WTC11 (cell line): ENCODE measurements at regions not wholly inside any gene's neighbourhood (a gene's known extent, or its start where the extent isn't known, plus 50 kb on each side); places are given as distances from the start of the nearest gene placed in this dataset.

Experiments used
- ATAC-seq: fragments of 200-7000 bp; cut with Tn5 transposase; 2 replicates; pipeline ENCODE4 v1.10.0; 2021; ENCODE audit warnings: mild to moderate bottlenecking, moderate library complexity
- CTCF ChIA-PET: fragments of 300-600 bp; sonication (Branson Sonifier 250); formaldehyde crosslinking; loops from one replicate; lab custom pipeline; 2021; ENCODE audit warnings: antibody characterized with exemption; lab: Charles Lee
- POLR2A ChIA-PET: fragments of 350-600 bp; sonication (Branson Sonifier 250); formaldehyde crosslinking; loops from one replicate; lab custom pipeline; 2021; ENCODE audit warnings: antibody characterized with exemption; lab: Charles Lee
- DNase-seq: peaks from one replicate; pipeline ENCODE4 v3.0.0; 2021; ENCODE audit warnings: low spot score
- H3K27ac Mint-ChIP-seq: 2 replicates; pipeline ENCODE4 v1.8.0; 2021; ENCODE audit warnings: mixed read lengths
- H3K27me3 Mint-ChIP-seq: 2 replicates; pipeline ENCODE4 v1.8.0; 2021; ENCODE audit warnings: low read depth, mild to moderate bottlenecking, moderate library complexity, mixed read lengths
- H3K36me3 Mint-ChIP-seq: 2 replicates; pipeline ENCODE4 v1.8.0; 2021; ENCODE audit warnings: mixed read lengths
- H3K4me1 Mint-ChIP-seq: 2 replicates; pipeline ENCODE4 v1.8.0; 2022; ENCODE audit warnings: mixed read lengths
- H3K4me3 Mint-ChIP-seq: 2 replicates; pipeline ENCODE4 v1.8.0; 2021; ENCODE audit warnings: mild to moderate bottlenecking, moderate library complexity, mixed read lengths
- H3K9me3 Mint-ChIP-seq: 2 replicates; pipeline ENCODE4 v1.8.0; 2021; ENCODE audit warnings: mixed read lengths
- GABPB1 ChIP-seq: sonication (generic); formaldehyde crosslinking; IDR thresholded peaks from 2 replicates; pipeline ENCODE4 v1.8.1; 2023; ENCODE audit warnings: mild to moderate bottlenecking, missing genetic modification reagents
- GTF2I ChIP-seq: fragments of 250-450 bp; sonication (Bioruptor Pico); conservative IDR thresholded peaks from 2 replicates; pipeline ENCODE4 v1.4.0; 2021; ENCODE audit warnings: mild to moderate bottlenecking
- KAT7 ChIP-seq: sonication (generic); formaldehyde crosslinking; IDR thresholded peaks from 2 replicates; pipeline ENCODE4 v1.8.1; 2023; ENCODE audit warnings: missing genetic modification reagents, mild to moderate bottlenecking, borderline replicate concordance
- NFE2L1 ChIP-seq: sonication (generic); formaldehyde crosslinking; IDR thresholded peaks from 2 replicates; pipeline ENCODE4 v1.8.1; 2023; ENCODE audit warnings: missing genetic modification reagents
- OVOL2 ChIP-seq: fragments of 250-450 bp; sonication (Bioruptor Pico); IDR thresholded peaks from 2 replicates; pipeline ENCODE4 v1.9.0; 2021; ENCODE audit warnings: mild to moderate bottlenecking, borderline replicate concordance
- SOX15 ChIP-seq: fragments of 250-450 bp; sonication (Bioruptor Pico); IDR thresholded peaks from 2 replicates; pipeline ENCODE4 v1.9.0; 2021; ENCODE audit warnings: mild to moderate bottlenecking
- SP1 ChIP-seq: sonication (generic); formaldehyde crosslinking; conservative IDR thresholded peaks from 2 replicates; pipeline ENCODE4 v1.8.1; 2022; ENCODE audit warnings: missing genetic modification reagents
- TEAD1 ChIP-seq: sonication (generic); formaldehyde crosslinking; IDR thresholded peaks from 2 replicates; pipeline ENCODE4 v1.8.0; 2022; ENCODE audit warnings: mild to moderate bottlenecking, missing genetic modification reagents
- ZNF396 ChIP-seq: fragments of 250-450 bp; sonication (Bioruptor Pico); IDR thresholded peaks from 2 replicates; pipeline ENCODE4 v1.8.0; 2021; ENCODE audit warnings: mild to moderate bottlenecking, moderate library complexity, borderline replicate concordance
- TF ChIP-seq, protein P1 (sequence below): sonication (generic); formaldehyde crosslinking; IDR thresholded peaks from 2 replicates; pipeline ENCODE4 v1.8.1; 2023; ENCODE audit warnings: mild to moderate bottlenecking, missing genetic modification reagents
- TF ChIP-seq, protein P2 (sequence below): fragments of 250-450 bp; sonication (Bioruptor Pico); IDR thresholded peaks from 2 replicates; pipeline ENCODE4 v1.9.0; 2021; ENCODE audit warnings: mild to moderate bottlenecking
- TF ChIP-seq, protein P3 (sequence below): sonication (generic); formaldehyde crosslinking; IDR thresholded peaks from 2 replicates; pipeline ENCODE4 v1.8.1; 2023; ENCODE audit warnings: mild to moderate bottlenecking, missing genetic modification reagents, moderate library complexity
- TF ChIP-seq, protein P4 (sequence below): sonication (generic); formaldehyde crosslinking; IDR thresholded peaks from 2 replicates; pipeline ENCODE4 v1.8.0; 2022; ENCODE audit warnings: mild to moderate bottlenecking, missing genetic modification reagents
- TF ChIP-seq, protein P5 (sequence below): fragments of 250-450 bp; sonication (Bioruptor Pico); IDR thresholded peaks from 2 replicates; pipeline ENCODE4 v1.9.0; 2021; ENCODE audit warnings: mild to moderate bottlenecking, borderline replicate concordance
- TF ChIP-seq, protein P6 (sequence below): sonication (generic); formaldehyde crosslinking; IDR thresholded peaks from 2 replicates; pipeline ENCODE4 v1.8.1; 2023; ENCODE audit warnings: mild to moderate bottlenecking, moderate library complexity, missing genetic modification reagents
- TF ChIP-seq, protein P7 (sequence below): fragments of 200-600 bp; IDR thresholded peaks from 2 replicates; pipeline ENCODE4 v1.8.0; 2022; ENCODE audit warnings: antibody characterized with exemption
- TF ChIP-seq, protein P8 (sequence below): sonication (generic); formaldehyde crosslinking; IDR thresholded peaks from 2 replicates; pipeline ENCODE4 v1.8.0; 2023; ENCODE audit warnings: missing genetic modification reagents
- TF ChIP-seq, protein P9 (sequence below): sonication (generic); formaldehyde crosslinking; IDR thresholded peaks from 2 replicates; pipeline ENCODE4 v1.8.1; 2022; ENCODE audit warnings: mild to moderate bottlenecking, moderate library complexity, missing genetic modification reagents
- TF ChIP-seq, protein P10 (sequence below): fragments of 250-450 bp; sonication (Bioruptor Pico); IDR thresholded peaks from 2 replicates; pipeline ENCODE4 v1.8.0; 2021; ENCODE audit warnings: mild to moderate bottlenecking

DNA sequence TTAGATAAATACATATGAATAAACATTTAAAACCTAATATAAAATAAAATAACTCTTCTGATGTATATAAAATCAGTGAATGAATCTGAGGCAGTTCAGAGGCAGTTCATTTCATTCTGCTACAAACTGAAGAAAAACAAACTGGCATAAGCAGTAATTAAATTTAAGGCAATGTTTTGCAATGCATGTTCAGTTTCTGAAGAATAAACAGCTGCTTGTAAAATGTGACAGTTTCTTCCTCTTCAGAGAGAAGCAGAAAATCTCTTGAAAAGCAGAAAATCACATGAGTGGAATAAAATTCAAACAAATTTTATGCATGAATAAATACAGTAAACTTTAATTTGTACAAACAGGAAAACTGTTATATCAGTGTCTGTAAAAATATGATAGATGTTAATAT lies 643.7 kb downstream of the KCNT2 start (continued):
- TF ChIP-seq, protein P1, sequence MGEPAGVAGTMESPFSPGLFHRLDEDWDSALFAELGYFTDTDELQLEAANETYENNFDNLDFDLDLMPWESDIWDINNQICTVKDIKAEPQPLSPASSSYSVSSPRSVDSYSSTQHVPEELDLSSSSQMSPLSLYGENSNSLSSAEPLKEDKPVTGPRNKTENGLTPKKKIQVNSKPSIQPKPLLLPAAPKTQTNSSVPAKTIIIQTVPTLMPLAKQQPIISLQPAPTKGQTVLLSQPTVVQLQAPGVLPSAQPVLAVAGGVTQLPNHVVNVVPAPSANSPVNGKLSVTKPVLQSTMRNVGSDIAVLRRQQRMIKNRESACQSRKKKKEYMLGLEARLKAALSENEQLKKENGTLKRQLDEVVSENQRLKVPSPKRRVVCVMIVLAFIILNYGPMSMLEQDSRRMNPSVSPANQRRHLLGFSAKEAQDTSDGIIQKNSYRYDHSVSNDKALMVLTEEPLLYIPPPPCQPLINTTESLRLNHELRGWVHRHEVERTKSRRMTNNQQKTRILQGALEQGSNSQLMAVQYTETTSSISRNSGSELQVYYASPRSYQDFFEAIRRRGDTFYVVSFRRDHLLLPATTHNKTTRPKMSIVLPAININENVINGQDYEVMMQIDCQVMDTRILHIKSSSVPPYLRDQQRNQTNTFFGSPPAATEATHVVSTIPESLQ (CRISPR knock-in tag): no peak
- TF ChIP-seq KAT7 (CRISPR knock-in tag): no peak
- no peak for TF ChIP-seq SOX15
- TF ChIP-seq SP1 (CRISPR knock-in tag): no peak

DNA sequence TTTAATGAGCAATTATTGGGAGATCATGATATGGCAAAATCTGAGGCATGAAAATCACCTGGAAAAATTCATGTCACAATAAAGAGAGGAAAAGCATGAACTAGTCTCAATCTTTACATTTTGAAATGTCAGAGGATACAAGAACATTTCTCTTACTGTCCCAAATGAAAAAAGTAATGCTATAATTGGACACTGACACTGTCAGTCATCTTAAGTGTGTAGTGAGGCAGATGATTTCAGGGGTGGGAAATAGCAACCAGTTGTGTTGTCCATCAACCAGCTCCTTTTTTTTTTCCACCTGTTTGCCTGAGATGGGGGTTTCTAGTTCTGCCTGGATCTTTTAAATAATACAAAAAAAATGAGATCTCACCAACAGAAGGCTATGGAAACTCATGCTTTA lies 646.2 kb downstream of the KCNT2 start:
- peaks cover 11% of the 10 kb centered on the region for H3K4me1 Mint-ChIP-seq
- H3K9me3 Mint-ChIP-seq: peaks cover 6% of the 10 kb centered on the region
- H3K27ac Mint-ChIP-seq: no peak overlapping the region
- DNase-seq (no peak), ATAC-seq (no peak)
- H3K36me3 Mint-ChIP-seq: no peaks in the 10 kb centered on the region
- ChIA-PET POLR2A (no interaction called here), CTCF (no interaction called here)
- H3K27me3 Mint-ChIP-seq: no peaks in the 10 kb centered on the region
- no peak overlapping the region for H3K4me3 Mint-ChIP-seq
- TF ChIP-seq OVOL2 (CRISPR knock-in tag) (no peak), NFE2L1 (CRISPR knock-in tag) (no peak), TEAD1 (CRISPR knock-in tag) (no peak), GTF2I (CRISPR knock-in tag) (no peak), SP1 (CRISPR knock-in tag) (no peak), GABPB1 (CRISPR knock-in tag) (no peak), ZNF396 (CRISPR knock-in tag) (no peak)
- TF ChIP-seq, protein P2, sequence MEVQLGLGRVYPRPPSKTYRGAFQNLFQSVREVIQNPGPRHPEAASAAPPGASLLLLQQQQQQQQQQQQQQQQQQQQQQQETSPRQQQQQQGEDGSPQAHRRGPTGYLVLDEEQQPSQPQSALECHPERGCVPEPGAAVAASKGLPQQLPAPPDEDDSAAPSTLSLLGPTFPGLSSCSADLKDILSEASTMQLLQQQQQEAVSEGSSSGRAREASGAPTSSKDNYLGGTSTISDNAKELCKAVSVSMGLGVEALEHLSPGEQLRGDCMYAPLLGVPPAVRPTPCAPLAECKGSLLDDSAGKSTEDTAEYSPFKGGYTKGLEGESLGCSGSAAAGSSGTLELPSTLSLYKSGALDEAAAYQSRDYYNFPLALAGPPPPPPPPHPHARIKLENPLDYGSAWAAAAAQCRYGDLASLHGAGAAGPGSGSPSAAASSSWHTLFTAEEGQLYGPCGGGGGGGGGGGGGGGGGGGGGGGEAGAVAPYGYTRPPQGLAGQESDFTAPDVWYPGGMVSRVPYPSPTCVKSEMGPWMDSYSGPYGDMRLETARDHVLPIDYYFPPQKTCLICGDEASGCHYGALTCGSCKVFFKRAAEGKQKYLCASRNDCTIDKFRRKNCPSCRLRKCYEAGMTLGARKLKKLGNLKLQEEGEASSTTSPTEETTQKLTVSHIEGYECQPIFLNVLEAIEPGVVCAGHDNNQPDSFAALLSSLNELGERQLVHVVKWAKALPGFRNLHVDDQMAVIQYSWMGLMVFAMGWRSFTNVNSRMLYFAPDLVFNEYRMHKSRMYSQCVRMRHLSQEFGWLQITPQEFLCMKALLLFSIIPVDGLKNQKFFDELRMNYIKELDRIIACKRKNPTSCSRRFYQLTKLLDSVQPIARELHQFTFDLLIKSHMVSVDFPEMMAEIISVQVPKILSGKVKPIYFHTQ (CRISPR knock-in tag): no peak
- TF ChIP-seq, protein P3, sequence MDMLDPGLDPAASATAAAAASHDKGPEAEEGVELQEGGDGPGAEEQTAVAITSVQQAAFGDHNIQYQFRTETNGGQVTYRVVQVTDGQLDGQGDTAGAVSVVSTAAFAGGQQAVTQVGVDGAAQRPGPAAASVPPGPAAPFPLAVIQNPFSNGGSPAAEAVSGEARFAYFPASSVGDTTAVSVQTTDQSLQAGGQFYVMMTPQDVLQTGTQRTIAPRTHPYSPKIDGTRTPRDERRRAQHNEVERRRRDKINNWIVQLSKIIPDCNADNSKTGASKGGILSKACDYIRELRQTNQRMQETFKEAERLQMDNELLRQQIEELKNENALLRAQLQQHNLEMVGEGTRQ (CRISPR knock-in tag): no peak
- TF ChIP-seq, protein P4, sequence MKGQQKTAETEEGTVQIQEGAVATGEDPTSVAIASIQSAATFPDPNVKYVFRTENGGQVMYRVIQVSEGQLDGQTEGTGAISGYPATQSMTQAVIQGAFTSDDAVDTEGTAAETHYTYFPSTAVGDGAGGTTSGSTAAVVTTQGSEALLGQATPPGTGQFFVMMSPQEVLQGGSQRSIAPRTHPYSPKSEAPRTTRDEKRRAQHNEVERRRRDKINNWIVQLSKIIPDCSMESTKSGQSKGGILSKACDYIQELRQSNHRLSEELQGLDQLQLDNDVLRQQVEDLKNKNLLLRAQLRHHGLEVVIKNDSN (CRISPR knock-in tag): no peak
- TF ChIP-seq, protein P5, sequence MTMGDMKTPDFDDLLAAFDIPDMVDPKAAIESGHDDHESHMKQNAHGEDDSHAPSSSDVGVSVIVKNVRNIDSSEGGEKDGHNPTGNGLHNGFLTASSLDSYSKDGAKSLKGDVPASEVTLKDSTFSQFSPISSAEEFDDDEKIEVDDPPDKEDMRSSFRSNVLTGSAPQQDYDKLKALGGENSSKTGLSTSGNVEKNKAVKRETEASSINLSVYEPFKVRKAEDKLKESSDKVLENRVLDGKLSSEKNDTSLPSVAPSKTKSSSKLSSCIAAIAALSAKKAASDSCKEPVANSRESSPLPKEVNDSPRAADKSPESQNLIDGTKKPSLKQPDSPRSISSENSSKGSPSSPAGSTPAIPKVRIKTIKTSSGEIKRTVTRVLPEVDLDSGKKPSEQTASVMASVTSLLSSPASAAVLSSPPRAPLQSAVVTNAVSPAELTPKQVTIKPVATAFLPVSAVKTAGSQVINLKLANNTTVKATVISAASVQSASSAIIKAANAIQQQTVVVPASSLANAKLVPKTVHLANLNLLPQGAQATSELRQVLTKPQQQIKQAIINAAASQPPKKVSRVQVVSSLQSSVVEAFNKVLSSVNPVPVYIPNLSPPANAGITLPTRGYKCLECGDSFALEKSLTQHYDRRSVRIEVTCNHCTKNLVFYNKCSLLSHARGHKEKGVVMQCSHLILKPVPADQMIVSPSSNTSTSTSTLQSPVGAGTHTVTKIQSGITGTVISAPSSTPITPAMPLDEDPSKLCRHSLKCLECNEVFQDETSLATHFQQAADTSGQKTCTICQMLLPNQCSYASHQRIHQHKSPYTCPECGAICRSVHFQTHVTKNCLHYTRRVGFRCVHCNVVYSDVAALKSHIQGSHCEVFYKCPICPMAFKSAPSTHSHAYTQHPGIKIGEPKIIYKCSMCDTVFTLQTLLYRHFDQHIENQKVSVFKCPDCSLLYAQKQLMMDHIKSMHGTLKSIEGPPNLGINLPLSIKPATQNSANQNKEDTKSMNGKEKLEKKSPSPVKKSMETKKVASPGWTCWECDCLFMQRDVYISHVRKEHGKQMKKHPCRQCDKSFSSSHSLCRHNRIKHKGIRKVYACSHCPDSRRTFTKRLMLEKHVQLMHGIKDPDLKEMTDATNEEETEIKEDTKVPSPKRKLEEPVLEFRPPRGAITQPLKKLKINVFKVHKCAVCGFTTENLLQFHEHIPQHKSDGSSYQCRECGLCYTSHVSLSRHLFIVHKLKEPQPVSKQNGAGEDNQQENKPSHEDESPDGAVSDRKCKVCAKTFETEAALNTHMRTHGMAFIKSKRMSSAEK (CRISPR knock-in tag): no peak
- TF ChIP-seq, protein P6, sequence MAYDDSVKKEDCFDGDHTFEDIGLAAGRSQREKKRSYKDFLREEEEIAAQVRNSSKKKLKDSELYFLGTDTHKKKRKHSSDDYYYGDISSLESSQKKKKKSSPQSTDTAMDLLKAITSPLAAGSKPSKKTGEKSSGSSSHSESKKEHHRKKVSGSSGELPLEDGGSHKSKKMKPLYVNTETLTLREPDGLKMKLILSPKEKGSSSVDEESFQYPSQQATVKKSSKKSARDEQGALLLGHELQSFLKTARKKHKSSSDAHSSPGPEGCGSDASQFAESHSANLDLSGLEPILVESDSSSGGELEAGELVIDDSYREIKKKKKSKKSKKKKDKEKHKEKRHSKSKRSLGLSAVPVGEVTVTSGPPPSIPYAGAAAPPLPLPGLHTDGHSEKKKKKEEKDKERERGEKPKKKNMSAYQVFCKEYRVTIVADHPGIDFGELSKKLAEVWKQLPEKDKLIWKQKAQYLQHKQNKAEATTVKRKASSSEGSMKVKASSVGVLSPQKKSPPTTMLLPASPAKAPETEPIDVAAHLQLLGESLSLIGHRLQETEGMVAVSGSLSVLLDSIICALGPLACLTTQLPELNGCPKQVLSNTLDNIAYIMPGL (CRISPR knock-in tag): no peak
- TF ChIP-seq, protein P7, sequence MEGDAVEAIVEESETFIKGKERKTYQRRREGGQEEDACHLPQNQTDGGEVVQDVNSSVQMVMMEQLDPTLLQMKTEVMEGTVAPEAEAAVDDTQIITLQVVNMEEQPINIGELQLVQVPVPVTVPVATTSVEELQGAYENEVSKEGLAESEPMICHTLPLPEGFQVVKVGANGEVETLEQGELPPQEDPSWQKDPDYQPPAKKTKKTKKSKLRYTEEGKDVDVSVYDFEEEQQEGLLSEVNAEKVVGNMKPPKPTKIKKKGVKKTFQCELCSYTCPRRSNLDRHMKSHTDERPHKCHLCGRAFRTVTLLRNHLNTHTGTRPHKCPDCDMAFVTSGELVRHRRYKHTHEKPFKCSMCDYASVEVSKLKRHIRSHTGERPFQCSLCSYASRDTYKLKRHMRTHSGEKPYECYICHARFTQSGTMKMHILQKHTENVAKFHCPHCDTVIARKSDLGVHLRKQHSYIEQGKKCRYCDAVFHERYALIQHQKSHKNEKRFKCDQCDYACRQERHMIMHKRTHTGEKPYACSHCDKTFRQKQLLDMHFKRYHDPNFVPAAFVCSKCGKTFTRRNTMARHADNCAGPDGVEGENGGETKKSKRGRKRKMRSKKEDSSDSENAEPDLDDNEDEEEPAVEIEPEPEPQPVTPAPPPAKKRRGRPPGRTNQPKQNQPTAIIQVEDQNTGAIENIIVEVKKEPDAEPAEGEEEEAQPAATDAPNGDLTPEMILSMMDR: no peak
- TF ChIP-seq, protein P8, sequence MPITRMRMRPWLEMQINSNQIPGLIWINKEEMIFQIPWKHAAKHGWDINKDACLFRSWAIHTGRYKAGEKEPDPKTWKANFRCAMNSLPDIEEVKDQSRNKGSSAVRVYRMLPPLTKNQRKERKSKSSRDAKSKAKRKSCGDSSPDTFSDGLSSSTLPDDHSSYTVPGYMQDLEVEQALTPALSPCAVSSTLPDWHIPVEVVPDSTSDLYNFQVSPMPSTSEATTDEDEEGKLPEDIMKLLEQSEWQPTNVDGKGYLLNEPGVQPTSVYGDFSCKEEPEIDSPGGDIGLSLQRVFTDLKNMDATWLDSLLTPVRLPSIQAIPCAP (CRISPR knock-in tag): no peak
- TF ChIP-seq, protein P9, sequence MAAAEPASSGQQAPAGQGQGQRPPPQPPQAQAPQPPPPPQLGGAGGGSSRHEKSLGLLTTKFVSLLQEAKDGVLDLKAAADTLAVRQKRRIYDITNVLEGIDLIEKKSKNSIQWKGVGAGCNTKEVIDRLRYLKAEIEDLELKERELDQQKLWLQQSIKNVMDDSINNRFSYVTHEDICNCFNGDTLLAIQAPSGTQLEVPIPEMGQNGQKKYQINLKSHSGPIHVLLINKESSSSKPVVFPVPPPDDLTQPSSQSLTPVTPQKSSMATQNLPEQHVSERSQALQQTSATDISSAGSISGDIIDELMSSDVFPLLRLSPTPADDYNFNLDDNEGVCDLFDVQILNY (CRISPR knock-in tag): no peak
- TF ChIP-seq, protein P10, sequence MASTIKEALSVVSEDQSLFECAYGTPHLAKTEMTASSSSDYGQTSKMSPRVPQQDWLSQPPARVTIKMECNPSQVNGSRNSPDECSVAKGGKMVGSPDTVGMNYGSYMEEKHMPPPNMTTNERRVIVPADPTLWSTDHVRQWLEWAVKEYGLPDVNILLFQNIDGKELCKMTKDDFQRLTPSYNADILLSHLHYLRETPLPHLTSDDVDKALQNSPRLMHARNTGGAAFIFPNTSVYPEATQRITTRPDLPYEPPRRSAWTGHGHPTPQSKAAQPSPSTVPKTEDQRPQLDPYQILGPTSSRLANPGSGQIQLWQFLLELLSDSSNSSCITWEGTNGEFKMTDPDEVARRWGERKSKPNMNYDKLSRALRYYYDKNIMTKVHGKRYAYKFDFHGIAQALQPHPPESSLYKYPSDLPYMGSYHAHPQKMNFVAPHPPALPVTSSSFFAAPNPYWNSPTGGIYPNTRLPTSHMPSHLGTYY (CRISPR knock-in tag): no peak
